HepG2 (cell line): ENCODE measurements at regions not wholly inside any gene's neighbourhood (a gene's known extent, or its start where the extent isn't known, plus 50 kb on each side); places are given as distances from the start of the nearest gene placed in this dataset.

Experiments
- ATAC-seq: fragments of 200-7000 bp; cut with Tn5 transposase; 3 replicates; pipeline ENCODE4 v1.9.1; 2020; ENCODE audit warnings: mild to moderate bottlenecking, moderate library complexity
- BruUV-seq: library from RNA; stranded (reverse); fragments of 400-500 nt; replicated peaks from 2 replicates; lab custom pipeline; 2021; lab: Mats Ljungman, UMichigan
- CTCF ChIA-PET: fragments of 300-600 bp; formaldehyde crosslinking; extraction: SDS; loops from one replicate; lab custom pipeline; 2021; ENCODE audit warnings: low total read pairs, inconsistent platforms, low intra/inter-chr PET ratio; lab: Yijun Ruan, JAX
- POLR2A ChIA-PET: fragments of 350-600 bp; sonication (Branson Sonifier 250); formaldehyde crosslinking; loops from one replicate; lab custom pipeline; 2020; ENCODE audit warnings: antibody characterized with exemption, inconsistent platforms; lab: Yijun Ruan, JAX
- DNase-seq: peaks from one replicate; pipeline ENCODE4 v3.0.0-alpha.2; 2015; ENCODE audit warnings: low spot score
- FAIRE-seq: peaks from 3 replicates; lab custom pipeline; 2011; peaks lifted over from hg19 to GRCh38; lab: Jason Lieb, UNC
- H2AFZ ChIP-seq: one replicate; pipeline ENCODE4 v1.6.1; 2011; ENCODE audit warnings: low read length, inconsistent platforms
- H3K27ac ChIP-seq: fragments of 300-600 bp; 3 replicates; pipeline ENCODE4 v1.8.0; 2011; ENCODE audit warnings: mixed run types, mild to moderate bottlenecking, mixed read lengths, low read length, inconsistent platforms; ENCODE audit not compliant: insufficient read depth; ENCODE audit errors: extremely low read length
- H3K27me3 ChIP-seq, 2 experiments: fragments of 200-600 bp in 1 of 2; 2 replicates in 1 of 2; 3 replicates in 1 of 2; pipeline versions ENCODE4 v1.6.0 to v1.8.0; 2011; ENCODE audit warnings: low read length in 2 of 2, mild to moderate bottlenecking in 2 of 2, moderate library complexity in 2 of 2, inconsistent platforms in 1 of 2; ENCODE audit not compliant: insufficient read depth in 2 of 2, control insufficient read depth in 1 of 2
- H3K36me3 ChIP-seq, 2 experiments: fragments of 200-600 bp in 1 of 2; replicated peaks in 1 of 2; 2 replicates in 1 of 2; 3 replicates in 1 of 2; pipeline versions ENCODE4 v1.5.1 to v1.8.0; 2011; ENCODE audit warnings: low read length in 2 of 2, inconsistent platforms in 1 of 2; ENCODE audit not compliant: insufficient read depth in 2 of 2, control insufficient read depth in 1 of 2
- H3K4me1 ChIP-seq: 2 replicates; pipeline ENCODE4 v1.5.1; 2012; ENCODE audit warnings: low read length, inconsistent platforms; ENCODE audit not compliant: insufficient read depth
- H3K4me2 ChIP-seq: 2 replicates; pipeline ENCODE4 v1.6.0; 2011; ENCODE audit warnings: low read depth, low read length, inconsistent platforms
- H3K4me3 ChIP-seq, 3 experiments: fragments of 200-600 bp in 1 of 3; sonication (generic), shearing (Covaris generic) in 1 of 3; replicated peaks in 1 of 3; 2 replicates each; pipeline ENCODE4 v1.5.1; 2011 to 2016; ENCODE audit warnings: low read length in 3 of 3, inconsistent platforms in 2 of 3, low read depth in 2 of 3, mild to moderate bottlenecking in 2 of 3, control low read depth in 1 of 3, mixed read lengths in 1 of 3; ENCODE audit not compliant: insufficient read depth in 1 of 3
- H3K79me2 ChIP-seq: one replicate; pipeline ENCODE4 v1.6.1; 2011; ENCODE audit warnings: low read length, inconsistent platforms; ENCODE audit not compliant: insufficient read depth
- H3K9ac ChIP-seq: 2 replicates; pipeline ENCODE4 v1.6.0; 2011; ENCODE audit warnings: mild to moderate bottlenecking, low read depth, low read length, inconsistent platforms; ENCODE audit not compliant: insufficient read depth
- H3K9me3 ChIP-seq: 2 replicates; pipeline ENCODE4 v1.5.1; 2012; ENCODE audit warnings: mild to moderate bottlenecking, low read length
- H4K20me1 ChIP-seq: 2 replicates; pipeline ENCODE4 v1.6.0; 2011; ENCODE audit warnings: inconsistent platforms, mild to moderate bottlenecking, low read length, moderate library complexity; ENCODE audit not compliant: insufficient read depth
- ATAD3A ChIP-seq: sonication (generic); formaldehyde crosslinking; IDR thresholded peaks from 2 replicates; pipeline ENCODE4 v1.4.0; 2020; ENCODE audit warnings: missing genetic modification reagents
- BRCA1 ChIP-seq: sonication (generic); formaldehyde crosslinking; IDR thresholded peaks from 2 replicates; pipeline ENCODE4 v1.4.0; 2020; ENCODE audit warnings: missing genetic modification reagents
- CEBPB ChIP-seq: IDR thresholded peaks from 2 replicates; pipeline ENCODE4 v1.6.1; 2011; ENCODE audit warnings: low read depth, low read length, improper control_type of control experiment, borderline replicate concordance
- IKZF1 ChIP-seq: fragments of 450-650 bp; IDR thresholded peaks from 2 replicates; pipeline ENCODE4 v1.7.1; 2016
- JARID2 ChIP-seq: sonication (generic); formaldehyde crosslinking; IDR thresholded peaks from 2 replicates; pipeline ENCODE4 v1.8.1; 2023; ENCODE audit warnings: missing genetic modification reagents, inconsistent platforms; ENCODE audit not compliant: insufficient replicate concordance
- MXD4 ChIP-seq: IDR thresholded peaks from 2 replicates; pipeline ENCODE4 v1.6.1; 2016; ENCODE audit warnings: mild to moderate bottlenecking, missing biosample characterization, missing genetic modification reagents
- POLR2AphosphoS5 ChIP-seq: IDR thresholded peaks from 2 replicates; pipeline ENCODE4 v1.6.1; 2012; ENCODE audit warnings: low read depth, low read length
- RAD21 ChIP-seq: fragments of 450-650 bp; formaldehyde crosslinking; IDR thresholded peaks from 2 replicates; pipeline ENCODE4 v1.5.0; 2020; ENCODE audit warnings: mild to moderate bottlenecking
- RARA ChIP-seq: IDR thresholded peaks from 2 replicates; pipeline ENCODE4 v1.6.1; 2016; ENCODE audit warnings: missing genetic modification reagents, missing compliant biosample characterization
- SETDB1 ChIP-seq: sonication (generic); formaldehyde crosslinking; IDR thresholded peaks from 2 replicates; pipeline ENCODE4 v1.5.1; 2020; ENCODE audit warnings: missing genetic modification reagents, mild to moderate bottlenecking, borderline replicate concordance
- SMC3 ChIP-seq: IDR thresholded peaks from 2 replicates; pipeline ENCODE4 v1.6.1; 2011; ENCODE audit warnings: low read length, improper control_type of control experiment
- SP1 ChIP-seq, 2 experiments: fragments of 450-650 bp in 1 of 2; sonication (generic) in 1 of 2; formaldehyde crosslinking in 1 of 2; IDR thresholded peaks; 2 replicates each; pipeline versions ENCODE4 v1.4.0 to v1.6.1; 2016 to 2020; ENCODE audit warnings: missing genetic modification reagents in 1 of 2
- STAG1 ChIP-seq: sonication (generic); formaldehyde crosslinking; IDR thresholded peaks from 2 replicates; pipeline ENCODE4 v1.4.0; 2020; ENCODE audit warnings: missing genetic modification reagents
- ZBTB7A ChIP-seq: sonication (generic); formaldehyde crosslinking; IDR thresholded peaks from 2 replicates; pipeline ENCODE4 v1.8.0; 2022; ENCODE audit warnings: mild to moderate bottlenecking, missing genetic modification reagents
- ZNF841 ChIP-seq: sonication (generic); formaldehyde crosslinking; IDR thresholded peaks from 2 replicates; pipeline ENCODE4 v1.8.1; 2023; ENCODE audit warnings: missing genetic modification reagents, borderline replicate concordance
- ZZZ3 ChIP-seq: sonication (generic); formaldehyde crosslinking; IDR thresholded peaks from 2 replicates; pipeline ENCODE4 v1.4.0; 2020; ENCODE audit warnings: missing genetic modification reagents, mild to moderate bottlenecking, borderline replicate concordance
- WGBS: methylation state at CpG from one replicate; pipeline ENCODE4 v1.1.6; 2017; ENCODE audit warnings: low lambda C conversion rate; 5-methylcytosine and 5-hydroxymethylcytosine counted together
- in situ Hi-C: cut with HindIII; loops from 2 replicates; pipeline ENCODE4 v1.10.0; 2017; ENCODE audit warnings: low pct_unique_long_range_greater_than_20kb; ENCODE audit not compliant: extremely low pct_ligation_motif_present
- intact Hi-C: fragments of 100-400 bp; cut with micrococcal nuclease; formaldehyde crosslinking; loops from one replicate; pipeline ENCODE4 v1.10.0; 2022; ENCODE audit not compliant: unreplicated experiment
- TF ChIP-seq, protein P1 (sequence below): sonication (generic); formaldehyde crosslinking; IDR thresholded peaks from 2 replicates; pipeline ENCODE4 v1.4.0; 2020; ENCODE audit warnings: mild to moderate bottlenecking, missing genetic modification reagents
- TF ChIP-seq, protein P2 (sequence below): sonication (generic); formaldehyde crosslinking; IDR thresholded peaks from 2 replicates; pipeline ENCODE4 v1.5.0; 2020; ENCODE audit warnings: mild to moderate bottlenecking, missing genetic modification reagents, moderate library complexity
- TF ChIP-seq, protein P3 (sequence below): sonication (generic); formaldehyde crosslinking; IDR thresholded peaks from 2 replicates; pipeline ENCODE4 v1.9.0; 2021; ENCODE audit warnings: missing genetic modification reagents, mild to moderate bottlenecking, borderline replicate concordance
- TF ChIP-seq, protein P4 (sequence below): IDR thresholded peaks from 2 replicates; pipeline ENCODE4 v1.6.1; 2012; ENCODE audit warnings: low read depth, low read length, improper control_type of control experiment

DNA sequence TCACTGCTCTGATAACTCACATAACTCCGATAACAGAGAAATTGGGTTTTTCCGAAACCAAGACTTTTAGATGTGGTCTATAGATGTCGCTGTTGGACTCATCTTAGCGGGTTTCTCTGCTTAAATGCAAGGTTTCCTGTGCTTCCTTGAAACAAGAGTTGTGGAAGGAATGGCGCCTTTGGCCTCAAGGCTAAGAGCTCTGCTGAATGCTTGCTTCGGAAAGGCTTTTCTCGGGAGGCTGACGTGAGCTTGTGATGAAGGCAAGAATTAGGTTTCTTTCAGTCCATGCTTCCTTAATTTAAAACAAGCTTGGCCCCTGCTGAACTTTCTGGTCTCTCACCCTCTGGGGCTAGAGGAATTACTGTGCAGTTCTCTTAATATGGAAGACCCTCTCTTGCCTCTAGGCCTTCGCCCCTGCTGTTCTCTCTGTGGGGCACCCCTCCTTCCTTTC, 113.5 kb downstream of the MAP3K21 start:
- H3K79me2 ChIP-seq = no peaks in the 10 kb centered on the region
- no peaks in the 10 kb centered on the region for H3K4me1 ChIP-seq
- intact Hi-C loops (no loop called here), in situ Hi-C loops (loop anchor here (25.0 kb wide), 1 partner anchor 346 kb away; no protein-coding TSS in a partner anchor)
- no peak overlapping the region for H3K9ac ChIP-seq
- peak; percentile 51; the same call in 2 of the 3 replicates for ATAC-seq
- H3K27me3 ChIP-seq = no peaks in the 10 kb centered on the region
- POLR2A ChIA-PET = no interaction called here
- 0% methylated on average over 9 of the region's 9 CpGs for WGBS
- H3K4me3 ChIP-seq = no peak overlapping the region
- no peaks in the 10 kb centered on the region for H3K36me3 ChIP-seq
- FAIRE-seq = peak; percentile 85
- CTCF ChIA-PET = interaction anchor here (1.5 to 2.6 kb wide), 2 partner anchors 350 to 625 kb away, joined by 14 to 18 read pairs; no protein-coding TSS in a partner anchor
- H4K20me1 ChIP-seq = no peaks in the 10 kb centered on the region
- H3K27ac ChIP-seq = no peak overlapping the region
- H3K9me3 ChIP-seq = no peaks in the 10 kb centered on the region
- TF ChIP-seq ZNF841 (CRISPR knock-in tag) (no peak), RAD21 (CRISPR knock-in tag) (peak; percentile 61; the same call in 1 of the 2 replicates), SETDB1 (CRISPR knock-in tag) (no peak), ATAD3A (CRISPR knock-in tag) (no peak), STAG1 (CRISPR knock-in tag) (peak; percentile 85), JARID2 (CRISPR knock-in tag) (no peak), SP1 (IDR thresholded peaks at IDR 0.05) (no peak), SP1 (CRISPR knock-in tag; IDR thresholded peaks at IDR 0.05) (no peak), CEBPB (no peak), BRCA1 (CRISPR knock-in tag) (no peak), POLR2AphosphoS5 (no peak), MXD4 (CRISPR knock-in tag) (no peak), ZZZ3 (CRISPR knock-in tag) (no peak), IKZF1 (no peak), ZBTB7A (no peak), RARA (CRISPR knock-in tag) (no peak), SMC3 (peak; percentile 39; the same call in 1 of the 2 replicates)
- TF ChIP-seq, protein P1, sequence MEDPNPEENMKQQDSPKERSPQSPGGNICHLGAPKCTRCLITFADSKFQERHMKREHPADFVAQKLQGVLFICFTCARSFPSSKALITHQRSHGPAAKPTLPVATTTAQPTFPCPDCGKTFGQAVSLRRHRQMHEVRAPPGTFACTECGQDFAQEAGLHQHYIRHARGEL (CRISPR knock-in tag) = no peak
- TF ChIP-seq, protein P2, sequence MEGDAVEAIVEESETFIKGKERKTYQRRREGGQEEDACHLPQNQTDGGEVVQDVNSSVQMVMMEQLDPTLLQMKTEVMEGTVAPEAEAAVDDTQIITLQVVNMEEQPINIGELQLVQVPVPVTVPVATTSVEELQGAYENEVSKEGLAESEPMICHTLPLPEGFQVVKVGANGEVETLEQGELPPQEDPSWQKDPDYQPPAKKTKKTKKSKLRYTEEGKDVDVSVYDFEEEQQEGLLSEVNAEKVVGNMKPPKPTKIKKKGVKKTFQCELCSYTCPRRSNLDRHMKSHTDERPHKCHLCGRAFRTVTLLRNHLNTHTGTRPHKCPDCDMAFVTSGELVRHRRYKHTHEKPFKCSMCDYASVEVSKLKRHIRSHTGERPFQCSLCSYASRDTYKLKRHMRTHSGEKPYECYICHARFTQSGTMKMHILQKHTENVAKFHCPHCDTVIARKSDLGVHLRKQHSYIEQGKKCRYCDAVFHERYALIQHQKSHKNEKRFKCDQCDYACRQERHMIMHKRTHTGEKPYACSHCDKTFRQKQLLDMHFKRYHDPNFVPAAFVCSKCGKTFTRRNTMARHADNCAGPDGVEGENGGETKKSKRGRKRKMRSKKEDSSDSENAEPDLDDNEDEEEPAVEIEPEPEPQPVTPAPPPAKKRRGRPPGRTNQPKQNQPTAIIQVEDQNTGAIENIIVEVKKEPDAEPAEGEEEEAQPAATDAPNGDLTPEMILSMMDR = peak; percentile 80
- TF ChIP-seq, protein P3, sequence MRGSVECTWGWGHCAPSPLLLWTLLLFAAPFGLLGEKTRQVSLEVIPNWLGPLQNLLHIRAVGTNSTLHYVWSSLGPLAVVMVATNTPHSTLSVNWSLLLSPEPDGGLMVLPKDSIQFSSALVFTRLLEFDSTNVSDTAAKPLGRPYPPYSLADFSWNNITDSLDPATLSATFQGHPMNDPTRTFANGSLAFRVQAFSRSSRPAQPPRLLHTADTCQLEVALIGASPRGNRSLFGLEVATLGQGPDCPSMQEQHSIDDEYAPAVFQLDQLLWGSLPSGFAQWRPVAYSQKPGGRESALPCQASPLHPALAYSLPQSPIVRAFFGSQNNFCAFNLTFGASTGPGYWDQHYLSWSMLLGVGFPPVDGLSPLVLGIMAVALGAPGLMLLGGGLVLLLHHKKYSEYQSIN (CRISPR knock-in tag) = no peak
- TF ChIP-seq, protein P4, sequence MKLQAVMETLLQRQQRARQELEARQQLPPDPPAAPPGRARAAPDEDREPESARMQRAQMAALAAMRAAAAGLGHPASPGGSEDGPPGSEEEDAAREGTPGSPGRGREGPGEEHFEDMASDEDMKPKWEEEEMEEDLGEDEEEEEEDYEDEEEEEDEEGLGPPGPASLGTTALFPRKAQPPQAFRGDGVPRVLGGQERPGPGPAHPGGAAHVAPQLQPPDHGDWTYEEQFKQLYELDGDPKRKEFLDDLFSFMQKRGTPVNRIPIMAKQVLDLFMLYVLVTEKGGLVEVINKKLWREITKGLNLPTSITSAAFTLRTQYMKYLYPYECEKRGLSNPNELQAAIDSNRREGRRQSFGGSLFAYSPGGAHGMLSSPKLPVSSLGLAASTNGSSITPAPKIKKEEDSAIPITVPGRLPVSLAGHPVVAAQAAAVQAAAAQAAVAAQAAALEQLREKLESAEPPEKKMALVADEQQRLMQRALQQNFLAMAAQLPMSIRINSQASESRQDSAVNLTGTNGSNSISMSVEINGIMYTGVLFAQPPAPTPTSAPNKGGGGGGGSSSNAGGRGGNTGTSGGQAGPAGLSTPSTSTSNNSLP = no peak
- TF ChIP-seq, all 625 proteins: peak for 4
- H3K4me2 ChIP-seq = no peak overlapping the region
- no TSS peak for BruUV-seq
- peak; percentile 31 for DNase-seq
- H2AFZ ChIP-seq = no peak overlapping the region
